CD14-positive monocyte (primary cell): ENCODE measurements at regions not wholly inside any gene's neighbourhood (a gene's known extent, or its start where the extent isn't known, plus 50 kb on each side); places are given as distances from the start of the nearest gene placed in this dataset.

Experiments used
- DNase-seq, 3 donors: peaks; one replicate each; pipeline ENCODE4 v3.0.0-alpha.2; 2011 to 2022
- H2AFZ ChIP-seq: 2 replicates; pipeline ENCODE4 v1.6.0; 2012; ENCODE audit warnings: mild to moderate bottlenecking, low read depth, low read length, inconsistent platforms; ENCODE audit not compliant: insufficient read depth, poor library complexity, severe bottlenecking
- H3K27ac ChIP-seq, 2 donors: 1 replicate in 1 of 2; 2 replicates in 1 of 2; pipeline ENCODE4 v1.5.1; 2012 to 2013; ENCODE audit warnings: low read length in 2 of 2, control low read depth in 1 of 2, inconsistent platforms in 1 of 2, low read depth in 1 of 2, mild to moderate bottlenecking in 1 of 2
- H3K27me3 ChIP-seq, 2 donors: one replicate each; pipeline versions ENCODE4 v1.6.0 to v1.6.1; 2011 to 2013; ENCODE audit warnings: low read length in 2 of 2; ENCODE audit not compliant: control insufficient read depth in 2 of 2, insufficient read depth in 2 of 2
- H3K36me3 ChIP-seq, 2 donors: replicated peaks in 1 of 2; 1 replicate in 1 of 2; 2 replicates in 1 of 2; pipeline versions ENCODE4 v1.5.1 to v1.6.1; 2012 to 2013; ENCODE audit warnings: low read length in 2 of 2, control low read depth in 1 of 2, inconsistent platforms in 1 of 2, mild to moderate bottlenecking in 1 of 2; ENCODE audit not compliant: insufficient read depth in 2 of 2, control insufficient read depth in 1 of 2
- H3K4me1 ChIP-seq, 2 donors: 1 replicate in 1 of 2; 2 replicates in 1 of 2; pipeline versions ENCODE4 v1.5.1 to v1.6.1; 2012 to 2013; ENCODE audit warnings: low read length in 2 of 2, control low read depth in 1 of 2, inconsistent platforms in 1 of 2, mild to moderate bottlenecking in 1 of 2, moderate library complexity in 1 of 2; ENCODE audit not compliant: insufficient read depth in 2 of 2, control insufficient read depth in 1 of 2
- H3K4me2 ChIP-seq: replicated peaks from 2 replicates; pipeline ENCODE3; 2012; ENCODE audit warnings: low read length, moderate library complexity, mild to moderate bottlenecking; ENCODE audit not compliant: poor library complexity, severe bottlenecking; ENCODE audit errors: extremely low read depth
- H3K4me3 ChIP-seq, 3 experiments: fragments of 200-600 bp in 1 of 3; sonication (generic) in 1 of 3; replicated peaks in 1 of 3; 1 replicate in 2 of 3; 2 replicates in 1 of 3; pipeline ENCODE4 v1.5.1; 2011 to 2013; ENCODE audit warnings: low read length in 3 of 3, mild to moderate bottlenecking in 3 of 3, control low read depth in 2 of 3, low read depth in 2 of 3, inconsistent platforms in 1 of 3, moderate library complexity in 1 of 3
- H3K79me2 ChIP-seq: 2 replicates; pipeline ENCODE4 v1.6.0; 2012; ENCODE audit warnings: mild to moderate bottlenecking, control low read depth, inconsistent platforms, low read length, moderate library complexity; ENCODE audit not compliant: insufficient read depth
- H3K9ac ChIP-seq: 2 replicates; pipeline ENCODE4 v1.6.0; 2017; ENCODE audit warnings: low read length, mild to moderate bottlenecking; ENCODE audit not compliant: insufficient read depth, poor library complexity, severe bottlenecking
- H3K9me3 ChIP-seq, 2 donors: replicated peaks in 1 of 2; 1 replicate in 1 of 2; 2 replicates in 1 of 2; pipeline versions ENCODE4 v1.5.1 to v1.6.1; 2012 to 2013; ENCODE audit warnings: low read length in 2 of 2, control low read depth in 1 of 2; ENCODE audit not compliant: control insufficient read depth in 1 of 2, insufficient read depth in 1 of 2
- H4K20me1 ChIP-seq: 2 replicates; pipeline ENCODE4 v1.6.0; 2012; ENCODE audit warnings: mild to moderate bottlenecking, low read length, control low read depth, moderate library complexity; ENCODE audit not compliant: insufficient read depth
- H3K27ac Mint-ChIP-seq, 7 donors: one replicate each; pipeline ENCODE4 v1.8.0; 2020; ENCODE audit warnings: mild to moderate bottlenecking in 7 of 7, mixed read lengths in 7 of 7, moderate library complexity in 6 of 7, inconsistent platforms in 2 of 7
- H3K27me3 Mint-ChIP-seq, 3 donors: one replicate each; pipeline ENCODE4 v1.8.0; 2021 to 2022; ENCODE audit warnings: low read depth in 3 of 3, mild to moderate bottlenecking in 3 of 3, mixed read lengths in 3 of 3, moderate library complexity in 3 of 3, inconsistent platforms in 1 of 3
- H3K36me3 Mint-ChIP-seq, 2 donors: one replicate each; pipeline ENCODE4 v1.8.0; 2020; ENCODE audit warnings: mixed read lengths in 2 of 2, inconsistent platforms in 1 of 2, mild to moderate bottlenecking in 1 of 2
- H3K4me1 Mint-ChIP-seq: one replicate; pipeline ENCODE4 v1.8.0; 2020; ENCODE audit warnings: mild to moderate bottlenecking, mixed read lengths
- H3K4me3 Mint-ChIP-seq, 2 donors: one replicate each; pipeline ENCODE4 v1.8.0; 2020; ENCODE audit warnings: mild to moderate bottlenecking in 2 of 2, mixed read lengths in 2 of 2, moderate library complexity in 1 of 2
- H3K9me3 Mint-ChIP-seq, 7 donors: one replicate each; pipeline ENCODE4 v1.8.0; 2020 to 2022; ENCODE audit warnings: mixed read lengths in 7 of 7, mild to moderate bottlenecking in 6 of 7, moderate library complexity in 6 of 7, inconsistent platforms in 2 of 7
- WGBS: methylation state at CpG from one replicate; pipeline ENCODE4 v1.1.5; 2013; ENCODE audit warnings: missing lambda C conversion rate; ENCODE audit not compliant: insufficient coverage; 5-methylcytosine and 5-hydroxymethylcytosine counted together
- intact Hi-C, 2 donors: fragments of 100-400 bp; cut with micrococcal nuclease; formaldehyde crosslinking; loops; one replicate each; pipeline versions ENCODE4 v1.15.0 to v1.15.1; 2023
- TF ChIP-seq, protein P1 (sequence below): fragments of 200-600 bp; IDR thresholded peaks from one replicate; pipeline ENCODE4 v1.8.0; 2022; ENCODE audit warnings: antibody characterized with exemption, mild to moderate bottlenecking

DNA sequence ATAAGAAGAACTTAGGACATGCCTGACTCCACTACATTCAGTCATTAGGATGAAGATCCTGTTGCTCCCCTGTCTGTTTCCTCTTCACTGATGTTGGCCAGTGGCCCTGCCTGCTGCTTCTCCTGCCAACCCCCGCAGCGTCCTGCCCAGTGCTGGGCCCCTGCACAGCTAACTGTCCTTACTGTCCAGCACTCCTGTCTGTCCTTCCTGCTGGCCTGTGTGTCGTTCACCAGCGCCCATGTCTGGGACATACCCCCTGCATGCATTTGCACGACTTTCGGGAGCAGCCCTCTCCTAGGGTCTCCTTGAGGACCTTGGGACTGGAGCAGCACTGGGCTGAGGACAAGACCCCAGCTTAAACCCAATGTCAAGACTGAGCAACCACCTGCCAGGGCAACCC lies 547.6 kb downstream of the BNC2 start:
- no peaks in the 10 kb centered on the region for H3K36me3 Mint-ChIP-seq
- H3K27ac ChIP-seq, result no peak overlapping the region
- no peak for DNase-seq
- H3K79me2 ChIP-seq, result no peaks in the 10 kb centered on the region
- no peak overlapping the region for H3K4me2 ChIP-seq
- TF ChIP-seq, protein P1, sequence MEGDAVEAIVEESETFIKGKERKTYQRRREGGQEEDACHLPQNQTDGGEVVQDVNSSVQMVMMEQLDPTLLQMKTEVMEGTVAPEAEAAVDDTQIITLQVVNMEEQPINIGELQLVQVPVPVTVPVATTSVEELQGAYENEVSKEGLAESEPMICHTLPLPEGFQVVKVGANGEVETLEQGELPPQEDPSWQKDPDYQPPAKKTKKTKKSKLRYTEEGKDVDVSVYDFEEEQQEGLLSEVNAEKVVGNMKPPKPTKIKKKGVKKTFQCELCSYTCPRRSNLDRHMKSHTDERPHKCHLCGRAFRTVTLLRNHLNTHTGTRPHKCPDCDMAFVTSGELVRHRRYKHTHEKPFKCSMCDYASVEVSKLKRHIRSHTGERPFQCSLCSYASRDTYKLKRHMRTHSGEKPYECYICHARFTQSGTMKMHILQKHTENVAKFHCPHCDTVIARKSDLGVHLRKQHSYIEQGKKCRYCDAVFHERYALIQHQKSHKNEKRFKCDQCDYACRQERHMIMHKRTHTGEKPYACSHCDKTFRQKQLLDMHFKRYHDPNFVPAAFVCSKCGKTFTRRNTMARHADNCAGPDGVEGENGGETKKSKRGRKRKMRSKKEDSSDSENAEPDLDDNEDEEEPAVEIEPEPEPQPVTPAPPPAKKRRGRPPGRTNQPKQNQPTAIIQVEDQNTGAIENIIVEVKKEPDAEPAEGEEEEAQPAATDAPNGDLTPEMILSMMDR, result no peak
- no peaks in the 10 kb centered on the region for H4K20me1 ChIP-seq
- H3K9ac ChIP-seq, result no peak overlapping the region
- no peak overlapping the region for H3K4me3 Mint-ChIP-seq
- H3K4me1 Mint-ChIP-seq, result peaks cover 9% of the 10 kb centered on the region
- no peaks in the 10 kb centered on the region for H3K36me3 ChIP-seq
- no peaks in the 10 kb centered on the region for H3K27me3 ChIP-seq
- H3K27me3 Mint-ChIP-seq, result peaks cover 0 to 2% (median 0%) of the 10 kb centered on the region in 3 donors
- intact Hi-C loops, result no loop called here
- H3K9me3 Mint-ChIP-seq, result peaks cover 0 to 3% (median 0%) of the 10 kb centered on the region in 7 donors
- H3K4me3 ChIP-seq, result no peak overlapping the region
- no peak overlapping the region for H3K27ac Mint-ChIP-seq
- H3K9me3 ChIP-seq, result no peaks in the 10 kb centered on the region
- WGBS, result 94% methylated on average over 6 of the region's 6 CpGs
- peaks cover 6 to 11% of the 10 kb centered on the region in 2 donors for H3K4me1 ChIP-seq
- no peak overlapping the region for H2AFZ ChIP-seq

DNA sequence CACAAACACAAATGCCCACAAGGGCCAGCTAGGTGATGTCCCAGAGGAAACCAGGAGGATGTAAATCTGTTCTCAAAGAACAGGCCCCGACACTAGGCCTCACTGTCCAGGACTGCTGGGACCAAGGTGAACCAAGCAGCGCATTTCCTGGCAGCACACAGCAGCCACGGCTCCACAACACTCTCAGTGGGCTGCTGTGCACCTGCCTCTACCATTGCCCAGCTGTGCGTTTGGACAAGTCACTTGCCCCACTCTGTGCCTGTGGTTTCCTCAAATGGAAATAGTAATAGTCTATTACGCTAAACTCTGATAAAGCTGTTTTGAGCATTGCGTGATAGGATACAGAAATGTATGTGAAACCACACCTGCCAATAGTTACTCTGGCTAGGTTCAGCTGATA lies 544.5 kb downstream of the BNC2 start:
- intact Hi-C loops, result no loop called here
- no peaks in the 10 kb centered on the region for H3K36me3 ChIP-seq
- Mint-ChIP-seq H3K4me3 (no peak overlapping the region), H3K27me3 (peaks cover 0 to 2% (median 0%) of the 10 kb centered on the region in 3 donors), H3K36me3 (no peaks in the 10 kb centered on the region), H3K9me3 (peaks cover 0 to 3% (median 3%) of the 10 kb centered on the region in 7 donors), H3K4me1 (peaks cover 9% of the 10 kb centered on the region), H3K27ac (no peak overlapping the region)
- no peaks in the 10 kb centered on the region for H4K20me1 ChIP-seq
- no peak overlapping the region for H3K9ac ChIP-seq
- H3K4me2 ChIP-seq, result no peak overlapping the region
- WGBS, result 91% methylated on average over 5 of the region's 6 CpGs
- H3K27ac ChIP-seq, result no peak overlapping the region
- peaks cover 6 to 11% of the 10 kb centered on the region in 2 donors for H3K4me1 ChIP-seq
- TF ChIP-seq, protein P1, result no peak
- no peak overlapping the region for H3K4me3 ChIP-seq
- no peaks in the 10 kb centered on the region for H3K27me3 ChIP-seq
- no peaks in the 10 kb centered on the region for H3K79me2 ChIP-seq
- DNase-seq, result no peak
- H3K9me3 ChIP-seq, result no peaks in the 10 kb centered on the region
- H2AFZ ChIP-seq, result no peak overlapping the region
